HG03060 (cell line): ENCODE measurements at regions not wholly inside any gene's neighbourhood (a gene's known extent, or its start where the extent isn't known, plus 50 kb on each side); places are given as distances from the start of the nearest gene placed in this dataset.
"Not testable (repeated sequence)": the region's sequence is repeated elsewhere in the genome, so short reads cannot be mapped to it uniquely, and the experiment has no call there.

Experiments
- ATAC-seq: cut with Tn5 transposase; IDR thresholded peaks from one replicate; pipeline ENCODE4 v1.9.1; 2021; ENCODE audit warnings: low read depth, moderate number of reproducible peaks; ENCODE audit not compliant: unreplicated experiment

GRCh38 chr18:1522249-1522615 is 617.6 kb downstream of the ADCYAP1 start:
- no peak for ATAC-seq

- ATAC-seq: no peak
Observed at GRCh38 chr18:1526991-1527390, 622.3 kb downstream of the ADCYAP1 start.

- ATAC-seq: no peak
Observed at GRCh38 chr18:1527805-1528204, 623.1 kb downstream of the ADCYAP1 start.

GRCh38 chr18:1528447-1528846 is 623.8 kb downstream of the ADCYAP1 start:
- ATAC-seq: no peak

- no peak for ATAC-seq
Observed at GRCh38 chr18:1528964-1529509, 624.4 kb downstream of the ADCYAP1 start.

GRCh38 chr18:1530650-1531049 is 626.0 kb downstream of the ADCYAP1 start:
- ATAC-seq: no peak

- no peak for ATAC-seq
Observed at GRCh38 chr18:1539276-1539675, 634.6 kb downstream of the ADCYAP1 start.

GRCh38 chr18:1541478-1541877 is 636.8 kb downstream of the ADCYAP1 start:
- no peak for ATAC-seq

GRCh38 chr18:1542230-1542774 is 637.6 kb downstream of the ADCYAP1 start:
- no peak for ATAC-seq

- ATAC-seq: no peak
Observed at GRCh38 chr18:1544016-1544415, 639.3 kb downstream of the ADCYAP1 start.

- not testable (repeated sequence) for ATAC-seq
Observed at GRCh38 chr18:1557711-1558110, 653.0 kb downstream of the ADCYAP1 start.

- no peak for ATAC-seq
Observed at GRCh38 chr18:1559563-1559962, 654.9 kb downstream of the ADCYAP1 start.

- no peak for ATAC-seq
Observed at GRCh38 chr18:1564793-1565192, 660.1 kb downstream of the ADCYAP1 start.

- no peak for ATAC-seq
Observed at GRCh38 chr18:1571206-1571605, 666.5 kb downstream of the ADCYAP1 start.

GRCh38 chr18:1573732-1574131 is 669.1 kb downstream of the ADCYAP1 start:
- no peak for ATAC-seq

- no peak for ATAC-seq
Observed at GRCh38 chr18:1575084-1575483, 670.4 kb downstream of the ADCYAP1 start.

GRCh38 chr18:1578505-1578904 is 673.8 kb downstream of the ADCYAP1 start:
- ATAC-seq: no peak

- ATAC-seq: no peak
Observed at GRCh38 chr18:1581581-1581980, 676.9 kb downstream of the ADCYAP1 start.

- ATAC-seq: no peak
Observed at GRCh38 chr18:1585881-1586488, 681.3 kb downstream of the ADCYAP1 start.

GRCh38 chr18:1593091-1593490 is 688.4 kb downstream of the ADCYAP1 start:
- ATAC-seq: no peak

GRCh38 chr18:1595195-1595594 is 690.5 kb downstream of the ADCYAP1 start:
- no peak for ATAC-seq

GRCh38 chr18:1599196-1599595 is 694.5 kb downstream of the ADCYAP1 start:
- ATAC-seq: no peak
